ENCODE measurements at regions not wholly inside any gene's neighbourhood (a gene's known extent, or its start where the extent isn't known, plus 50 kb on each side); places are given as distances from the start of the nearest gene placed in this dataset.

- DNase-seq (ENCODE audit: low read depth), result no peak
- TF ChIP-seq CTCF (conservative IDR thresholded peaks at IDR 0.05; ENCODE audit: low read depth, low read length), result no peak
- no peak overlapping the region for H3K4me3 ChIP-seq (ENCODE audit: low read depth, low read length)
These were observed 99.6 kb upstream of the THSD7B start for GRCh38 chr2:136665736-136666135.

DNA sequence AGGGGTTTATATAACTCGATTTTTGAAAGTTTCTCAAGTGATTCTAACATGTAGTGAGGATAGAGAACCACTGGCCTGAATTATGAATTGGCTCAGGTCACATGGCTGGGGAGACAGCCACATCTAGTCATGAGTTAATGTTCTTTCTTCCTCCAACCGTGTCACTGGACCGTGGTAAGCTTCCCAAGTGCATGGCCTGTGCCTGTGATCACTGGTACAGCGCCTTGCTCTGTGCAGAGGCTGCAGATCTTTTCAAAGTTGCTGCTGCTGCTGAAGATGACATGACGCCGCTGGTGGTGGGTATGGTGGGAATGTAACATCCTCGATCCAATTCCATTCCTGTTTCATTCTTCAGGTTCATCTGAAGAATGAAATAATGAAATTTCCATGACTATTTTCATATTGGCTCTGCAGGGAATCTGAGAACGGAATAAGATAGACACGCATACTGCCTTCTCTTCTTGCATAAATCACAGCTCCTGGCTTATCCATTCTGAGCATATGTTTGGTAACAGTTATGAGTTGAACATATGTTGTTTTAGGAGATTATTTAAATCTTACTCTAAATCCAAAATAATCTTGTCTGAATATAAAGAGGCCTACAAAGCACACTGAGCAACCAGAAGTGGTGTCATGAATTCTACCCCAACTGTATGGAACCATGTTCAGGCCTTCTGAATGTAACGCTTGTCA lies 100.5 kb upstream of the THSD7B start:
- H3K4me3 ChIP-seq (ENCODE audit: low read depth, low read length), result no peak overlapping the region
- no peak for DNase-seq (ENCODE audit: low read depth)
- no peak for TF ChIP-seq CTCF (conservative IDR thresholded peaks at IDR 0.05; ENCODE audit: low read depth, low read length)

DNA sequence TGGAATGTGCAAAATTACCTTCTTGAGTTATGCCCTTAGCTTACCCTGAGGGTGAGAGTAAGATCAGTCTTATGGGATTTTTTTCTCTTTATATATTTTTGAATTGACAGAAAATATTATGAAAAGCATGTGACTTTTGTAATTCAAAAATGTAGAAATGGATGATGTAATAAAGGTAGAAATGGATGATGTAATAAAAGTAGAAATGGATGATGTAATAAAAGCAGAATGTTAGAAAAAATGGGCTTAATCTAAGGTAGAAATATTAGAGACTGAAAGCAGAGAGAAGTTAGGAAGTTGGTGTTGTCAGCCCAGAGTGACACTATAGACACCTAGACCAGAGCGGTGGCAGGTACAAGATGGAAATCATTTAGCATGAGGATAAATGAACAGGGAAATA lies 107.1 kb upstream of the THSD7B start:
- no peak for DNase-seq (ENCODE audit: low read depth)
- no peak for TF ChIP-seq CTCF (conservative IDR thresholded peaks at IDR 0.05; ENCODE audit: low read depth, low read length)
- no peak overlapping the region for H3K4me3 ChIP-seq (ENCODE audit: low read depth, low read length)

GRCh38 chr2:136653861-136654260 lies 111.5 kb upstream of the THSD7B start:
- no peak overlapping the region for H3K4me3 ChIP-seq (ENCODE audit: low read depth, low read length)
- TF ChIP-seq CTCF (conservative IDR thresholded peaks at IDR 0.05; ENCODE audit: low read depth, low read length), result no peak
- no peak for DNase-seq (ENCODE audit: low read depth)

GRCh38 chr2:136651456-136652010 lies 113.8 kb upstream of the THSD7B start:
- no peak for TF ChIP-seq CTCF (conservative IDR thresholded peaks at IDR 0.05; ENCODE audit: low read depth, low read length)
- H3K4me3 ChIP-seq (ENCODE audit: low read depth, low read length), result no peak overlapping the region
- DNase-seq (ENCODE audit: low read depth), result no peak

DNA sequence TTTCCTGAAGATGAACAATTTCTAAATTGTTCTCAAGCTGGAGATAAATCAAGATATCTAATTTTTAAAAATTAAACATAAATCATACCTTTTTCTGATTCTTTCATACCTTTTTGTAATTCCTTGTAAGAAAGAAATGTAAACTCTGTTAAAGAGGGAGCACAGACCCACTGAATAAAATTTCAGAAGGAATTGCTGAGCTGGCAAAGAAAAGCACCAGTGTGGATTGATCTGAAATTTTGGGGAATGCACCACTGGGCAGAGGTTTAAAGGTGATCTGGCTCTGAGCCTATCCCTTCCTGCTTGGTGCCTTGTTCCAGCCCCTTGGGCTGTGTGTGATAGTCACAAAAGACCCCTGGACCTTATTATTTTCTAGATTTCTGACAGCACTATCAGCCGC lies 118.3 kb upstream of the THSD7B start:
- no peak for DNase-seq (ENCODE audit: low read depth)
- no peak overlapping the region for H3K4me3 ChIP-seq (ENCODE audit: low read depth, low read length)
- TF ChIP-seq CTCF (conservative IDR thresholded peaks at IDR 0.05; ENCODE audit: low read depth, low read length), result no peak

DNA sequence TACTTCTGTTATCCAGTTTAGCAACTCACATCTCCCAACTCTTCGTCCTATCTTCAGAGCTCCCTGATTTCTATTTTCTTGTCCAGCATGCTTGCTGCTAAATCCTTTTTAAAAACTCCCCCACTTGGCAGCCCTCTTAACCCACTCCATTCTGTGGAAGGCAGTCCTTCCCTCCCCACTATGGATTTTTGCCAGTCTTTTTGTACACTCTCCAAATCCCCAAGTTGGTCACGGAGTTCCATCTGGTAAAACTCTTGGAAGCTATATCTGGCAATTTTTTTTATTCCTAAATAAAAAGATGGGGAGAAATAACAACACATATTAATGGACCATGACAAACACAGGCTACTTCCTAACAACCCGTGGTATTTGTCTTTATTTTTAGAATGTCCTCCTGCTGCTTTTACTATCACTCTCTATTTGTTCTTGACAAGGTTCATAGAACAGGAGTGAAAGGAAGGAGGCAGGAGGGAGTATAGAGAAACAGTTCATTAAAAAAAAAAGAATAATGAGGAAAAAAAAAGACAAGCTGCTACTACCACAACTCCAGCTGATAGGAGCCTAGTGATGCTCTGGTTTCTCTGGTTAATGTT lies 120.0 kb upstream of the THSD7B start:
- TF ChIP-seq CTCF (conservative IDR thresholded peaks at IDR 0.05; ENCODE audit: low read depth, low read length), result no peak
- H3K4me3 ChIP-seq (ENCODE audit: low read depth, low read length), result no peak overlapping the region
- DNase-seq (ENCODE audit: low read depth), result no peak
